Keratinocyte (primary cell): ENCODE measurements at regions not wholly inside any gene's neighbourhood (a gene's known extent, or its start where the extent isn't known, plus 50 kb on each side); places are given as distances from the start of the nearest gene placed in this dataset.

Experiments used
- DNase-seq: peaks from one replicate; pipeline ENCODE4 v3.0.0-alpha.2; 2011; ENCODE audit warnings: low read depth, missing footprints, low spot score
- FAIRE-seq: peaks from 2 replicates; lab custom pipeline; 2011; peaks lifted over from hg19 to GRCh38; lab: Jason Lieb, UNC
- H2AFZ ChIP-seq: 2 replicates; pipeline ENCODE4 v1.6.0; 2012; ENCODE audit warnings: low read length, control low read depth, inconsistent platforms; ENCODE audit not compliant: control insufficient read depth
- H3K27ac ChIP-seq: 2 replicates; pipeline ENCODE4 v1.5.1; 2011; ENCODE audit warnings: low read length; ENCODE audit not compliant: control insufficient read depth, insufficient read depth
- H3K27me3 ChIP-seq: 3 replicates; pipeline ENCODE4 v1.6.0; 2011; ENCODE audit warnings: low read length; ENCODE audit not compliant: control insufficient read depth, insufficient read depth; ENCODE audit errors: extremely low read depth
- H3K36me3 ChIP-seq, 2 experiments: 2 replicates in 1 of 2; 3 replicates in 1 of 2; pipeline ENCODE4 v1.5.1; 2011; ENCODE audit warnings: low read length in 2 of 2, mild to moderate bottlenecking in 1 of 2; ENCODE audit not compliant: control insufficient read depth in 2 of 2, insufficient read depth in 2 of 2; ENCODE audit errors: extremely low read depth in 1 of 2
- H3K4me1 ChIP-seq: 3 replicates; pipeline ENCODE4 v1.5.1; 2011; ENCODE audit warnings: low read length; ENCODE audit not compliant: control insufficient read depth, insufficient read depth; ENCODE audit errors: extremely low read depth
- H3K4me2 ChIP-seq: 3 replicates; pipeline ENCODE4 v1.6.0; 2011; ENCODE audit warnings: low read depth, low read length; ENCODE audit not compliant: control insufficient read depth, insufficient read depth; ENCODE audit errors: extremely low read depth
- H3K4me3 ChIP-seq, 3 experiments: fragments of 200-600 bp in 1 of 3; sonication (generic) in 1 of 3; 2 replicates in 2 of 3; 3 replicates in 1 of 3; pipeline ENCODE4 v1.5.1; 2011 to 2016; ENCODE audit warnings: low read length in 3 of 3, mild to moderate bottlenecking in 3 of 3, control low read depth in 2 of 3, inconsistent platforms in 1 of 3, low read depth in 1 of 3, mixed read lengths in 1 of 3, mixed run types in 1 of 3, moderate library complexity in 1 of 3; ENCODE audit not compliant: control insufficient read depth in 2 of 3, insufficient read depth in 2 of 3; ENCODE audit errors: extremely low read depth in 1 of 3
- H3K79me2 ChIP-seq: 2 replicates; pipeline ENCODE4 v1.6.0; 2012; ENCODE audit warnings: low read length; ENCODE audit not compliant: control insufficient read depth, insufficient read depth
- H3K9ac ChIP-seq: 3 replicates; pipeline ENCODE4 v1.6.0; 2011; ENCODE audit warnings: low read length; ENCODE audit not compliant: control insufficient read depth, insufficient read depth; ENCODE audit errors: extremely low read depth
- H3K9me1 ChIP-seq: 3 replicates; pipeline ENCODE4 v1.6.0; 2011; ENCODE audit warnings: low read length; ENCODE audit not compliant: control insufficient read depth, insufficient read depth; ENCODE audit errors: extremely low read depth
- H3K9me3 ChIP-seq: 2 replicates; pipeline ENCODE4 v1.5.1; 2012; ENCODE audit warnings: low read depth, low read length; ENCODE audit not compliant: control insufficient read depth
- H4K20me1 ChIP-seq: 3 replicates; pipeline ENCODE4 v1.6.0; 2011; ENCODE audit warnings: low read length; ENCODE audit not compliant: control insufficient read depth, insufficient read depth; ENCODE audit errors: extremely low read depth
- EZH2 ChIP-seq: IDR thresholded peaks from one replicate; pipeline ENCODE4 v1.6.1; 2012; ENCODE audit warnings: inconsistent platforms, mild to moderate bottlenecking, low read length, moderate library complexity
- dilution Hi-C: fragments of 300-500 bp; cut with MboI; formaldehyde crosslinking; loops from one replicate; pipeline ENCODE4 v1.7.0; 2020; ENCODE audit warnings: low sequenced_read_pairs; ENCODE audit not compliant: extremely low pct_ligation_motif_present
- TF ChIP-seq, protein P1 (sequence below), 3 experiments: IDR thresholded peaks in 1 of 3; conservative IDR thresholded peaks in 1 of 3; optimal IDR thresholded peaks in 1 of 3; 2 replicates in 2 of 3; 3 replicates in 1 of 3; pipeline versions ENCODE3 to v1.5.1; 2011; ENCODE audit warnings: low read length in 3 of 3, mild to moderate bottlenecking in 3 of 3, moderate library complexity in 2 of 3, control low read depth in 1 of 3, inconsistent platforms in 1 of 3; ENCODE audit not compliant: insufficient read depth in 2 of 3; ENCODE audit errors: extremely low read depth in 1 of 3

DNA sequence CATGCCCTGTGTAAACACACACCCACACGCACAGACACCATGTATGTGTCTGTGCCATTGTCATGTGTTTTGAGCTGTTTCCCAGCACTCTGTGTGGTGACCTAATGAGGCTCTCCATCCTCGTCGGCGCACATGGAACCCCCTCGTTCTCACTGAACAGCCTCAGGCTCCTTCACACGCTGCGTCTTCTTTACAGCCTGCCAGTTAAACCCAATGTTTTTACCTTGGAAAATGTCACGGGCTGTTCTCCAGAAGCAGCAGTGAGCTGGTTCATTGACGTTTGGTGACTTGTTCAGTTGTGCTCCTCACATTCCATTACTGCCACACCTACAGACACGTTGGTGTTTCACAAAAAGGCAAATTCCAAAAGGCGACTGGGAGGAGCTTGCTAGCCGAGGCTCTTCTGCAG is 201.0 kb upstream of the FOXQ1 start:
- peak overlapping the region; percentile 22 for H3K9ac ChIP-seq
- peak overlapping the region; percentile 77 for H3K4me2 ChIP-seq
- no peaks in the 10 kb centered on the region for H3K9me3 ChIP-seq
- H3K4me1 ChIP-seq, result peaks cover 22% of the 10 kb centered on the region
- DNase-seq (peak; percentile 33), FAIRE-seq (peak; percentile 85)
- peak overlapping the region; percentile 74 for H2AFZ ChIP-seq
- TF ChIP-seq, protein P1, sequence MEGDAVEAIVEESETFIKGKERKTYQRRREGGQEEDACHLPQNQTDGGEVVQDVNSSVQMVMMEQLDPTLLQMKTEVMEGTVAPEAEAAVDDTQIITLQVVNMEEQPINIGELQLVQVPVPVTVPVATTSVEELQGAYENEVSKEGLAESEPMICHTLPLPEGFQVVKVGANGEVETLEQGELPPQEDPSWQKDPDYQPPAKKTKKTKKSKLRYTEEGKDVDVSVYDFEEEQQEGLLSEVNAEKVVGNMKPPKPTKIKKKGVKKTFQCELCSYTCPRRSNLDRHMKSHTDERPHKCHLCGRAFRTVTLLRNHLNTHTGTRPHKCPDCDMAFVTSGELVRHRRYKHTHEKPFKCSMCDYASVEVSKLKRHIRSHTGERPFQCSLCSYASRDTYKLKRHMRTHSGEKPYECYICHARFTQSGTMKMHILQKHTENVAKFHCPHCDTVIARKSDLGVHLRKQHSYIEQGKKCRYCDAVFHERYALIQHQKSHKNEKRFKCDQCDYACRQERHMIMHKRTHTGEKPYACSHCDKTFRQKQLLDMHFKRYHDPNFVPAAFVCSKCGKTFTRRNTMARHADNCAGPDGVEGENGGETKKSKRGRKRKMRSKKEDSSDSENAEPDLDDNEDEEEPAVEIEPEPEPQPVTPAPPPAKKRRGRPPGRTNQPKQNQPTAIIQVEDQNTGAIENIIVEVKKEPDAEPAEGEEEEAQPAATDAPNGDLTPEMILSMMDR (optimal IDR thresholded peaks at IDR 0.05 in 1 of 3, IDR thresholded peaks at IDR 0.05 in 1 of 3, conservative IDR thresholded peaks at IDR 0.05 in 1 of 3; ENCODE audit: extremely low read depth in 1 of 3, insufficient read depth in 2 of 3, low read length in 3 of 3), result no peak
- no peak for TF ChIP-seq EZH2
- dilution Hi-C loops, result no loop called here
- H3K36me3 ChIP-seq, result no peaks in the 10 kb centered on the region
- H4K20me1 ChIP-seq, result no peaks in the 10 kb centered on the region
- no peaks in the 10 kb centered on the region for H3K79me2 ChIP-seq
- H3K27me3 ChIP-seq, result no peaks in the 10 kb centered on the region
- H3K9me1 ChIP-seq, result no peaks in the 10 kb centered on the region
- peak overlapping the region in 1 of 3 experiments; percentile 56 for H3K4me3 ChIP-seq
- peak overlapping the region; percentile 53 for H3K27ac ChIP-seq

DNA sequence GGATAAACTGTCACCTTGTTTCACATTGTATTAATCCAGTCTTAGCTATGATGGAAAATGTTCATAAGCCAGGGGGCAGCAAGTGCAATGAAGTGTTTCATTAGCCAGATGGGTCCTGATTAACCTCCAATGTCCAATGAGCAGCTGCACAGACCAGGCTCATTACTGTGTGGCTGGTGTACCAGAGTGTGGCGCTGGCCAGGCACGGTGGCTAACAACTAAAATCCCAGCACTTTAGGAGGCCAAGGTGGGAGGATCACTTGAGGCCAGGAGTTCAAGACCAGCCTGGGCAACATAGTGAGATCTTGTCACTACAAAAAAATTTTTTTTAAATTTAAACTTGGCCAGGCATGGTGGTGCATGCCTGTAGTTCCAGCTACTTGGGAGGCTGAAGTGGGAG is 201.7 kb upstream of the FOXQ1 start:
- FAIRE-seq, result no peak
- H3K27me3 ChIP-seq, result no peaks in the 10 kb centered on the region

More for the DNA sequence above, 201.7 kb upstream of the FOXQ1 start:
- H3K79me2 ChIP-seq, result no peaks in the 10 kb centered on the region
- no peaks in the 10 kb centered on the region for H3K36me3 ChIP-seq
- H3K4me3 ChIP-seq, result no peak overlapping the region
- peaks cover 29% of the 10 kb centered on the region for H3K4me1 ChIP-seq
- no peak for DNase-seq
- H3K9ac ChIP-seq, result no peak overlapping the region
- H3K9me1 ChIP-seq, result no peaks in the 10 kb centered on the region
- no peaks in the 10 kb centered on the region for H3K9me3 ChIP-seq
- H2AFZ ChIP-seq, result no peak overlapping the region
- H4K20me1 ChIP-seq, result no peaks in the 10 kb centered on the region
- dilution Hi-C loops, result no loop called here
- H3K27ac ChIP-seq, result no peak overlapping the region
- TF ChIP-seq, protein P1 (optimal IDR thresholded peaks at IDR 0.05 in 1 of 3, IDR thresholded peaks at IDR 0.05 in 1 of 3, conservative IDR thresholded peaks at IDR 0.05 in 1 of 3; ENCODE audit: extremely low read depth in 1 of 3, insufficient read depth in 2 of 3, low read length in 3 of 3), result peak in 1 of 3 experiments; percentile 25
- TF ChIP-seq EZH2, result no peak
- H3K4me2 ChIP-seq, result no peak overlapping the region
